ENCODE measurements at regions not wholly inside any gene's neighbourhood (a gene's known extent, or its start where the extent isn't known, plus 50 kb on each side); places are given as distances from the start of the nearest gene placed in this dataset.
"Not testable (repeated sequence)": the region's sequence is repeated elsewhere in the genome, so short reads cannot be mapped to it uniquely, and the experiment has no call there.

- H3K4me3 ChIP-seq (ENCODE audit: low read depth, low read length), result no peak overlapping the region
Observed at GRCh38 chrX:69431420-69431819, 72.7 kb upstream of the NALF2 start.

GRCh38 chrX:69430785-69431184 lies 73.3 kb upstream of the NALF2 start:
- no peak overlapping the region for H3K4me3 ChIP-seq (ENCODE audit: low read depth, low read length)

GRCh38 chrX:69429339-69430015 lies 74.6 kb upstream of the NALF2 start:
- no peak overlapping the region for H3K4me3 ChIP-seq (ENCODE audit: low read depth, low read length)

- no peak overlapping the region for H3K4me3 ChIP-seq (ENCODE audit: low read depth, low read length)
Observed at GRCh38 chrX:69428216-69428615, 75.9 kb upstream of the NALF2 start.

- H3K4me3 ChIP-seq (ENCODE audit: low read depth, low read length), result no peak overlapping the region
Observed at GRCh38 chrX:69424910-69425309, 79.2 kb upstream of the NALF2 start.

GRCh38 chrX:69424161-69424560 lies 80.0 kb upstream of the NALF2 start:
- H3K4me3 ChIP-seq (ENCODE audit: low read depth, low read length), result no peak overlapping the region

GRCh38 chrX:69422208-69422607 lies 81.9 kb upstream of the NALF2 start:
- not testable (repeated sequence) for H3K4me3 ChIP-seq (ENCODE audit: low read depth, low read length)

GRCh38 chrX:69415698-69416097 lies 88.4 kb upstream of the NALF2 start:
- H3K4me3 ChIP-seq (ENCODE audit: low read depth, low read length), result no peak overlapping the region

- no peak overlapping the region for H3K4me3 ChIP-seq (ENCODE audit: low read depth, low read length)
Observed at GRCh38 chrX:69412661-69413060, 91.5 kb upstream of the NALF2 start.

GRCh38 chrX:69398881-69399280 lies 105.2 kb upstream of the NALF2 start:
- no peak overlapping the region for H3K4me3 ChIP-seq (ENCODE audit: low read depth, low read length)

GRCh38 chrX:69396916-69397315 lies 107.2 kb upstream of the NALF2 start:
- no peak overlapping the region for H3K4me3 ChIP-seq (ENCODE audit: low read depth, low read length)

GRCh38 chrX:69395306-69395705 lies 108.8 kb upstream of the NALF2 start:
- H3K4me3 ChIP-seq (ENCODE audit: low read depth, low read length), result no peak overlapping the region

- H3K4me3 ChIP-seq (ENCODE audit: low read depth, low read length), result no peak overlapping the region
Observed at GRCh38 chrX:69389101-69389501, 115.0 kb upstream of the NALF2 start.

- no peak overlapping the region for H3K4me3 ChIP-seq (ENCODE audit: low read depth, low read length)
Observed at GRCh38 chrX:69388526-69388925, 115.6 kb upstream of the NALF2 start.

GRCh38 chrX:69387567-69388487 lies 116.3 kb upstream of the NALF2 start:
- H3K4me3 ChIP-seq (ENCODE audit: low read depth, low read length), result no peak overlapping the region

- no peak overlapping the region for H3K4me3 ChIP-seq (ENCODE audit: low read depth, low read length)
Observed at GRCh38 chrX:69386681-69387080, 117.4 kb upstream of the NALF2 start.

GRCh38 chrX:69379412-69379811 lies 124.7 kb upstream of the NALF2 start:
- no peak overlapping the region for H3K4me3 ChIP-seq (ENCODE audit: low read depth, low read length)

- H3K4me3 ChIP-seq (ENCODE audit: low read depth, low read length), result no peak overlapping the region
Observed at GRCh38 chrX:69374569-69374968, 129.6 kb upstream of the NALF2 start.

- no peak overlapping the region for H3K4me3 ChIP-seq (ENCODE audit: low read depth, low read length)
Observed at GRCh38 chrX:69372435-69372834, 131.7 kb upstream of the NALF2 start.

GRCh38 chrX:69371159-69371558 lies 133.0 kb upstream of the NALF2 start:
- no peak overlapping the region for H3K4me3 ChIP-seq (ENCODE audit: low read depth, low read length)

- H3K4me3 ChIP-seq (ENCODE audit: low read depth, low read length), result no peak overlapping the region
Observed at GRCh38 chrX:69369999-69370398, 134.1 kb upstream of the NALF2 start.

GRCh38 chrX:69366183-69366582 lies 137.9 kb upstream of the NALF2 start:
- no peak overlapping the region for H3K4me3 ChIP-seq (ENCODE audit: low read depth, low read length)

Data from iPS-11a (cell line).